GM19324 (cell line): ENCODE measurements at regions not wholly inside any gene's neighbourhood (a gene's known extent, or its start where the extent isn't known, plus 50 kb on each side); places are given as distances from the start of the nearest gene placed in this dataset.
"Not testable (repeated sequence)": the region's sequence is repeated elsewhere in the genome, so short reads cannot be mapped to it uniquely, and the experiment has no call there.

Source experiments
- ATAC-seq: cut with Tn5 transposase; IDR thresholded peaks from one replicate; pipeline ENCODE4 v1.9.1; 2021; ENCODE audit warnings: mild to moderate bottlenecking, moderate library complexity; ENCODE audit not compliant: unreplicated experiment, low FRiP score

- ATAC-seq: no peak
These were observed 806.5 kb upstream of the GOT2 start for GRCh38 chr16:59540621-59541020.

GRCh38 chr16:59535298-59535697 lies 801.2 kb upstream of the GOT2 start:
- no peak for ATAC-seq

GRCh38 chr16:59527206-59527997 lies 793.3 kb upstream of the GOT2 start:
- ATAC-seq: no peak

GRCh38 chr16:59522826-59523225 lies 788.7 kb upstream of the GOT2 start:
- no peak for ATAC-seq

- ATAC-seq: not testable (repeated sequence)
These were observed 784.6 kb upstream of the GOT2 start for GRCh38 chr16:59518721-59519120.

- no peak for ATAC-seq
These were observed 780.5 kb upstream of the GOT2 start for GRCh38 chr16:59514651-59515050.

GRCh38 chr16:59510008-59510424 lies 775.9 kb upstream of the GOT2 start:
- no peak for ATAC-seq

GRCh38 chr16:59500601-59501000 lies 766.5 kb upstream of the GOT2 start:
- no peak for ATAC-seq

GRCh38 chr16:59487067-59487466 lies 753.0 kb upstream of the GOT2 start:
- ATAC-seq: no peak

GRCh38 chr16:59484833-59485516 lies 750.9 kb upstream of the GOT2 start:
- ATAC-seq: no peak

- no peak for ATAC-seq
These were observed 744.7 kb upstream of the GOT2 start for GRCh38 chr16:59478838-59479237.

- ATAC-seq: no peak
These were observed 736.4 kb upstream of the GOT2 start for GRCh38 chr16:59470556-59470955.

- ATAC-seq: no peak
These were observed 735.1 kb upstream of the GOT2 start for GRCh38 chr16:59469266-59469665.

- ATAC-seq: no peak
These were observed 729.7 kb upstream of the GOT2 start for GRCh38 chr16:59463776-59464175.

- ATAC-seq: no peak
These were observed 725.7 kb upstream of the GOT2 start for GRCh38 chr16:59459806-59460205.

- ATAC-seq: no peak
These were observed 721.4 kb upstream of the GOT2 start for GRCh38 chr16:59455497-59455896.

- not testable (repeated sequence) for ATAC-seq
These were observed 716.4 kb upstream of the GOT2 start for GRCh38 chr16:59450513-59450912.

GRCh38 chr16:59440502-59440901 lies 706.4 kb upstream of the GOT2 start:
- no peak for ATAC-seq

- ATAC-seq: no peak
These were observed 698.8 kb upstream of the GOT2 start for GRCh38 chr16:59432896-59433295.

GRCh38 chr16:59432276-59432675 lies 698.2 kb upstream of the GOT2 start:
- no peak for ATAC-seq

- ATAC-seq: no peak
These were observed 690.7 kb upstream of the GOT2 start for GRCh38 chr16:59424714-59425273.
